ENCODE measurements at regions not wholly inside any gene's neighbourhood (a gene's known extent, or its start where the extent isn't known, plus 50 kb on each side); places are given as distances from the start of the nearest gene placed in this dataset.

- no peak for DNase-seq
- 4 to 6% methylated on average over 4 of the region's 4 CpGs for WGBS, 2 experiments (ENCODE audit: low coverage in 1 of 2, low lambda C conversion rate in 2 of 2, missing lambda C conversion rate in 2 of 2)
- Histone ChIP-seq H4K20me1 (ENCODE audit: insufficient read depth) (no peaks in the 10 kb centered on the region), H3K79me2 (ENCODE audit: insufficient read depth) (no peaks in the 10 kb centered on the region), H3K9ac (no peak overlapping the region), H3K9me3 (ENCODE audit: low read depth) (no peaks in the 10 kb centered on the region), H3K27ac (no peak overlapping the region), H3K36me3 (ENCODE audit: low read depth) (no peaks in the 10 kb centered on the region), H3K4me3 (no peak overlapping the region), H3K4me1 (ENCODE audit: insufficient read depth) (no peaks in the 10 kb centered on the region), H2AFZ (no peak overlapping the region), H3F3A (ENCODE audit: insufficient read depth) (no peaks in the 10 kb centered on the region), H3K4me2 (ENCODE audit: unreplicated experiment) (no peak overlapping the region), H3K27me3 (replicated peaks; ENCODE audit: insufficient read depth) (peaks cover 27% of the 10 kb centered on the region), H3K9me2 (ENCODE audit: insufficient read depth) (no peaks in the 10 kb centered on the region)
- in situ Hi-C loops (cut with MboI): no loop called here
- no peak for TF ChIP-seq EZH2phosphoT487 (IDR thresholded peaks at IDR 0.05; ENCODE audit: insufficient read depth, low read depth)
- no peak for TF ChIP-seq EZH2 (IDR thresholded peaks at IDR 0.05; ENCODE audit: insufficient read depth, poor library complexity, severe bottlenecking)
Measured at GRCh38 chr5:124289130-124289529, 457.3 kb downstream of the ZNF608 start.

- H3K4me2 ChIP-seq (ENCODE audit: unreplicated experiment): no peak overlapping the region
- in situ Hi-C loops (cut with MboI): no loop called here
- H3K27ac ChIP-seq: no peak overlapping the region
- H3K9me3 ChIP-seq (ENCODE audit: low read depth): no peaks in the 10 kb centered on the region
- H3F3A ChIP-seq (ENCODE audit: insufficient read depth): no peaks in the 10 kb centered on the region
- H3K9ac ChIP-seq: no peak overlapping the region
- no peaks in the 10 kb centered on the region for H3K79me2 ChIP-seq (ENCODE audit: insufficient read depth)
- H3K36me3 ChIP-seq (ENCODE audit: low read depth): no peaks in the 10 kb centered on the region
- TF ChIP-seq EZH2phosphoT487 (IDR thresholded peaks at IDR 0.05; ENCODE audit: insufficient read depth, low read depth) (no peak), EZH2 (IDR thresholded peaks at IDR 0.05; ENCODE audit: insufficient read depth, poor library complexity, severe bottlenecking) (no peak)
- no peaks in the 10 kb centered on the region for H4K20me1 ChIP-seq (ENCODE audit: insufficient read depth)
- H3K4me1 ChIP-seq (ENCODE audit: insufficient read depth): no peaks in the 10 kb centered on the region
- H3K4me3 ChIP-seq: no peak overlapping the region
- H3K9me2 ChIP-seq (ENCODE audit: insufficient read depth): no peaks in the 10 kb centered on the region
- peaks cover 30% of the 10 kb centered on the region for H3K27me3 ChIP-seq (replicated peaks; ENCODE audit: insufficient read depth)
- DNase-seq: no peak
- no peak overlapping the region for H2AFZ ChIP-seq
- 68 to 72% methylated on average over 3 of the region's 3 CpGs for WGBS, 2 experiments (ENCODE audit: low coverage in 1 of 2, low lambda C conversion rate in 2 of 2, missing lambda C conversion rate in 2 of 2)
Measured at GRCh38 chr5:124287813-124288212, 458.6 kb downstream of the ZNF608 start.

GRCh38 chr5:124285733-124286132, 460.7 kb downstream of the ZNF608 start:
- 69 to 90% methylated on average over 1 of the region's 1 CpG for WGBS, 2 experiments (ENCODE audit: low coverage in 1 of 2, low lambda C conversion rate in 2 of 2, missing lambda C conversion rate in 2 of 2)
- in situ Hi-C loops (cut with MboI): no loop called here
- H3K36me3 ChIP-seq (ENCODE audit: low read depth): no peaks in the 10 kb centered on the region
- no peak overlapping the region for H3K4me2 ChIP-seq (ENCODE audit: unreplicated experiment)
- H3K9me2 ChIP-seq (ENCODE audit: insufficient read depth): no peaks in the 10 kb centered on the region
- no peaks in the 10 kb centered on the region for H4K20me1 ChIP-seq (ENCODE audit: insufficient read depth)
- H3K4me3 ChIP-seq: no peak overlapping the region
- H3K27me3 ChIP-seq (replicated peaks; ENCODE audit: insufficient read depth): peaks cover 30% of the 10 kb centered on the region
- no peaks in the 10 kb centered on the region for H3K9me3 ChIP-seq (ENCODE audit: low read depth)
- no peaks in the 10 kb centered on the region for H3F3A ChIP-seq (ENCODE audit: insufficient read depth)
- no peaks in the 10 kb centered on the region for H3K4me1 ChIP-seq (ENCODE audit: insufficient read depth)
- H3K27ac ChIP-seq: no peak overlapping the region
- no peak overlapping the region for H3K9ac ChIP-seq
- TF ChIP-seq EZH2phosphoT487 (IDR thresholded peaks at IDR 0.05; ENCODE audit: insufficient read depth, low read depth) (no peak), EZH2 (IDR thresholded peaks at IDR 0.05; ENCODE audit: insufficient read depth, poor library complexity, severe bottlenecking) (no peak)
- H2AFZ ChIP-seq: no peak overlapping the region
- DNase-seq: no peak
- no peaks in the 10 kb centered on the region for H3K79me2 ChIP-seq (ENCODE audit: insufficient read depth)

- H3K36me3 ChIP-seq (ENCODE audit: low read depth): no peaks in the 10 kb centered on the region
- no peaks in the 10 kb centered on the region for H3K79me2 ChIP-seq (ENCODE audit: insufficient read depth)
- WGBS, 2 experiments (ENCODE audit: low coverage in 1 of 2, low lambda C conversion rate in 2 of 2, missing lambda C conversion rate in 2 of 2): 50 to 59% methylated on average over 4 of the region's 4 CpGs
- H3K4me2 ChIP-seq (ENCODE audit: unreplicated experiment): no peak overlapping the region
- no peaks in the 10 kb centered on the region for H3K9me3 ChIP-seq (ENCODE audit: low read depth)
- no peaks in the 10 kb centered on the region for H4K20me1 ChIP-seq (ENCODE audit: insufficient read depth)
- H3F3A ChIP-seq (ENCODE audit: insufficient read depth): no peaks in the 10 kb centered on the region
- no peak overlapping the region for H3K9ac ChIP-seq
- peaks cover 24% of the 10 kb centered on the region for H3K27me3 ChIP-seq (replicated peaks; ENCODE audit: insufficient read depth)
- H3K4me3 ChIP-seq: no peak overlapping the region
- H3K4me1 ChIP-seq (ENCODE audit: insufficient read depth): no peaks in the 10 kb centered on the region
- no peaks in the 10 kb centered on the region for H3K9me2 ChIP-seq (ENCODE audit: insufficient read depth)
- H2AFZ ChIP-seq: no peak overlapping the region
- in situ Hi-C loops (cut with MboI): no loop called here
- TF ChIP-seq EZH2 (IDR thresholded peaks at IDR 0.05; ENCODE audit: insufficient read depth, poor library complexity, severe bottlenecking) (no peak), EZH2phosphoT487 (IDR thresholded peaks at IDR 0.05; ENCODE audit: insufficient read depth, low read depth) (no peak)
- no peak for DNase-seq
- H3K27ac ChIP-seq: no peak overlapping the region
Measured at GRCh38 chr5:124285071-124285470, 461.4 kb downstream of the ZNF608 start.

- Histone ChIP-seq H4K20me1 (ENCODE audit: insufficient read depth) (no peaks in the 10 kb centered on the region), H3K9me2 (ENCODE audit: insufficient read depth) (no peaks in the 10 kb centered on the region), H3K9ac (no peak overlapping the region), H3K4me2 (ENCODE audit: unreplicated experiment) (no peak overlapping the region), H3K27ac (no peak overlapping the region), H3K4me1 (ENCODE audit: insufficient read depth) (no peaks in the 10 kb centered on the region), H3K27me3 (replicated peaks; ENCODE audit: insufficient read depth) (peaks cover 18% of the 10 kb centered on the region), H2AFZ (no peak overlapping the region), H3F3A (ENCODE audit: insufficient read depth) (no peaks in the 10 kb centered on the region), H3K4me3 (no peak overlapping the region), H3K79me2 (ENCODE audit: insufficient read depth) (no peaks in the 10 kb centered on the region), H3K9me3 (ENCODE audit: low read depth) (no peaks in the 10 kb centered on the region), H3K36me3 (ENCODE audit: low read depth) (no peaks in the 10 kb centered on the region)
- WGBS, 2 experiments (ENCODE audit: low coverage in 1 of 2, low lambda C conversion rate in 2 of 2, missing lambda C conversion rate in 2 of 2): 22 to 34% methylated on average over 2 of the region's 2 CpGs
- TF ChIP-seq EZH2 (IDR thresholded peaks at IDR 0.05; ENCODE audit: insufficient read depth, poor library complexity, severe bottlenecking) (no peak), EZH2phosphoT487 (IDR thresholded peaks at IDR 0.05; ENCODE audit: insufficient read depth, low read depth) (no peak)
- DNase-seq: no peak
- in situ Hi-C loops (cut with MboI): no loop called here
Measured at GRCh38 chr5:124283031-124283430, 463.4 kb downstream of the ZNF608 start.
